Hindlimb muscle (tissue), 1 donor: ENCODE measurements at regions not wholly inside any gene's neighbourhood (a gene's known extent, or its start where the extent isn't known, plus 50 kb on each side); places are given as distances from the start of the nearest gene placed in this dataset.

ENCODE experiments used
- DNase-seq: peaks from one replicate; pipeline ENCODE4 v3.0.0-alpha.2; 2013

- no peak for DNase-seq
These were observed 392.5 kb downstream of the MAN2A1 start for GRCh38 chr5:110082194-110082593.

GRCh38 chr5:110082863-110083262 lies 393.1 kb downstream of the MAN2A1 start:
- DNase-seq: no peak

- no peak for DNase-seq
These were observed 396.1 kb downstream of the MAN2A1 start for GRCh38 chr5:110085826-110086225.

GRCh38 chr5:110086658-110087388 lies 397.1 kb downstream of the MAN2A1 start:
- no peak for DNase-seq

- DNase-seq: no peak
These were observed 398.1 kb downstream of the MAN2A1 start for GRCh38 chr5:110087829-110088228.

- DNase-seq: no peak
These were observed 399.1 kb downstream of the MAN2A1 start for GRCh38 chr5:110088676-110089436.

GRCh38 chr5:110092955-110093785 lies 403.4 kb downstream of the MAN2A1 start:
- DNase-seq: no peak

- no peak for DNase-seq
These were observed 404.4 kb downstream of the MAN2A1 start for GRCh38 chr5:110094109-110094508.

GRCh38 chr5:110094548-110094947 lies 404.8 kb downstream of the MAN2A1 start:
- DNase-seq: no peak

- DNase-seq: no peak
These were observed 406.7 kb downstream of the MAN2A1 start for GRCh38 chr5:110096419-110096818.

- DNase-seq: no peak
These were observed 409.8 kb downstream of the MAN2A1 start for GRCh38 chr5:110099572-110099971.

- no peak for DNase-seq
These were observed 413.4 kb downstream of the MAN2A1 start for GRCh38 chr5:110103081-110103480.

GRCh38 chr5:110104060-110104725 lies 414.5 kb downstream of the MAN2A1 start:
- no peak for DNase-seq

- no peak for DNase-seq
These were observed 415.3 kb downstream of the MAN2A1 start for GRCh38 chr5:110104726-110105669.

GRCh38 chr5:110105692-110106091 lies 416.0 kb downstream of the MAN2A1 start:
- no peak for DNase-seq

- DNase-seq: no peak
These were observed 417.0 kb downstream of the MAN2A1 start for GRCh38 chr5:110106750-110107149.

- DNase-seq: no peak
These were observed 418.8 kb downstream of the MAN2A1 start for GRCh38 chr5:110108520-110108919.

GRCh38 chr5:110109667-110110066 lies 419.9 kb downstream of the MAN2A1 start:
- no peak for DNase-seq

GRCh38 chr5:110112348-110112747 lies 422.6 kb downstream of the MAN2A1 start:
- DNase-seq: no peak

- DNase-seq: no peak
These were observed 425.8 kb downstream of the MAN2A1 start for GRCh38 chr5:110115503-110115902.

- no peak for DNase-seq
These were observed 426.8 kb downstream of the MAN2A1 start for GRCh38 chr5:110116539-110116938.
